GM08714 (cell line): ENCODE measurements at regions not wholly inside any gene's neighbourhood (a gene's known extent, or its start where the extent isn't known, plus 50 kb on each side); places are given as distances from the start of the nearest gene placed in this dataset.
"Not testable (repeated sequence)": the region's sequence is repeated elsewhere in the genome, so short reads cannot be mapped to it uniquely, and the experiment has no call there.

ENCODE experiments used
- H3K4me3 ChIP-seq: fragments of 200-500 bp; sonication (Bioruptor generic); 2 replicates; pipeline ENCODE4 v1.5.1; 2014; ENCODE audit warnings: mild to moderate bottlenecking, low read length, inconsistent platforms
- ZNF274 ChIP-seq: IDR thresholded peaks from 2 replicates; pipeline ENCODE4 v1.6.1; 2012; ENCODE audit warnings: mild to moderate bottlenecking, low read depth, low read length

- TF ChIP-seq ZNF274: no peak
- no peak overlapping the region for H3K4me3 ChIP-seq
Observed at GRCh38 chr4:72809208-72809607, 240.2 kb upstream of the ADAMTS3 start.

- no peak overlapping the region for H3K4me3 ChIP-seq
- TF ChIP-seq ZNF274: no peak
Observed at GRCh38 chr4:72805284-72805683, 236.3 kb upstream of the ADAMTS3 start.

- H3K4me3 ChIP-seq: no peak overlapping the region
- no peak for TF ChIP-seq ZNF274
Observed at GRCh38 chr4:72797486-72797885, 228.5 kb upstream of the ADAMTS3 start.

- no peak for TF ChIP-seq ZNF274
- no peak overlapping the region for H3K4me3 ChIP-seq
Observed at GRCh38 chr4:72791054-72791453, 222.0 kb upstream of the ADAMTS3 start.

GRCh38 chr4:72786401-72786990, 217.5 kb upstream of the ADAMTS3 start:
- no peak overlapping the region for H3K4me3 ChIP-seq
- TF ChIP-seq ZNF274: no peak

- no peak overlapping the region for H3K4me3 ChIP-seq
- TF ChIP-seq ZNF274: no peak
Observed at GRCh38 chr4:72779241-72779640, 210.2 kb upstream of the ADAMTS3 start.

GRCh38 chr4:72777436-72777835, 208.4 kb upstream of the ADAMTS3 start:
- H3K4me3 ChIP-seq: no peak overlapping the region
- TF ChIP-seq ZNF274: no peak

GRCh38 chr4:72770708-72771107, 201.7 kb upstream of the ADAMTS3 start:
- H3K4me3 ChIP-seq: no peak overlapping the region
- no peak for TF ChIP-seq ZNF274

- TF ChIP-seq ZNF274: no peak
- no peak overlapping the region for H3K4me3 ChIP-seq
Observed at GRCh38 chr4:72768364-72768763, 199.3 kb upstream of the ADAMTS3 start.

- TF ChIP-seq ZNF274: no peak
Observed at GRCh38 chr4:72767618-72768302, 198.7 kb upstream of the ADAMTS3 start.

GRCh38 chr4:72765788-72766187, 196.8 kb upstream of the ADAMTS3 start:
- not testable (repeated sequence) for H3K4me3 ChIP-seq

More at GRCh38 chr4:72767618-72768302, 198.7 kb upstream of the ADAMTS3 start:
- H3K4me3 ChIP-seq: no peak overlapping the region

- no peak overlapping the region for H3K4me3 ChIP-seq
- TF ChIP-seq ZNF274: no peak
Observed at GRCh38 chr4:72761368-72762038, 192.5 kb upstream of the ADAMTS3 start.

GRCh38 chr4:72753414-72753813, 184.4 kb upstream of the ADAMTS3 start:
- H3K4me3 ChIP-seq: not testable (repeated sequence)

GRCh38 chr4:72744103-72744725, 175.2 kb upstream of the ADAMTS3 start:
- TF ChIP-seq ZNF274: no peak
- H3K4me3 ChIP-seq: no peak overlapping the region

GRCh38 chr4:72743078-72743477, 174.1 kb upstream of the ADAMTS3 start:
- no peak overlapping the region for H3K4me3 ChIP-seq
- no peak for TF ChIP-seq ZNF274

- no peak overlapping the region for H3K4me3 ChIP-seq
- no peak for TF ChIP-seq ZNF274
Observed at GRCh38 chr4:72715299-72715698, 146.3 kb upstream of the ADAMTS3 start.
